ENCODE measurements at regions not wholly inside any gene's neighbourhood (a gene's known extent, or its start where the extent isn't known, plus 50 kb on each side); places are given as distances from the start of the nearest gene placed in this dataset.

- H3K4me3 ChIP-seq (replicated peaks in 1 of 3; ENCODE audit: insufficient read depth in 1 of 3, low read depth in 2 of 3, low read length in 3 of 3): 0 out of 6 replicates have a peak overlapping the region, but pooled peaks of 1 of the 3 experiments have one; percentile 18
- CTCF ChIA-PET (ENCODE audit: low intra/inter-chr PET ratio, low total read pairs): no interaction called here
- no peaks in the 10 kb centered on the region for H3K9me3 ChIP-seq (ENCODE audit: low read length)
- FAIRE-seq: peak; percentile 77
- H2AFZ ChIP-seq (ENCODE audit: low read length): no peak overlapping the region
- no peaks in the 10 kb centered on the region for H3K79me2 ChIP-seq (ENCODE audit: insufficient read depth, low read length)
- POLR2A ChIA-PET: interaction anchor here (0.7 to 1.6 kb wide), 2 partner anchors 10 to 80 kb away, joined by 3 read pairs; no protein-coding TSS in a partner anchor
- H4K20me1 ChIP-seq (ENCODE audit: insufficient read depth, low read length): no peaks in the 10 kb centered on the region
- H3K27me3 ChIP-seq (ENCODE audit: control insufficient read depth in 1 of 2, insufficient read depth in 2 of 2, low read length in 2 of 2): no peaks in the 10 kb centered on the region
- H3K27ac ChIP-seq (ENCODE audit: extremely low read length, insufficient read depth, low read length): peak overlapping the region; percentile 66
- DNase-seq (ENCODE audit: low spot score): peak; percentile 74
- peak overlapping the region; percentile 23; the same call in 1 of the 2 replicates for H3K9ac ChIP-seq (ENCODE audit: insufficient read depth, low read depth, low read length)
- H3K4me2 ChIP-seq (ENCODE audit: low read depth, low read length): peak overlapping the region; percentile 48
- H3K36me3 ChIP-seq (replicated peaks in 1 of 2; ENCODE audit: control insufficient read depth in 1 of 2, insufficient read depth in 2 of 2, low read length in 2 of 2): no peaks in the 10 kb centered on the region
- peaks cover 46% of the 10 kb centered on the region for H3K4me1 ChIP-seq (ENCODE audit: insufficient read depth, low read length)
- WGBS (ENCODE audit: low lambda C conversion rate): 48% methylated on average over 4 of the region's 4 CpGs
- in situ Hi-C loops (cut with HindIII; ENCODE audit: extremely low pct_ligation_motif_present, low pct_unique_long_range_greater_than_20kb): no loop called here
- ATAC-seq: peak; percentile 88
- BruUV-seq (replicated peaks): no TSS peak
- intact Hi-C loops (cut with micrococcal nuclease; ENCODE audit: unreplicated experiment): no loop called here
- TF ChIP-seq, protein P1, sequence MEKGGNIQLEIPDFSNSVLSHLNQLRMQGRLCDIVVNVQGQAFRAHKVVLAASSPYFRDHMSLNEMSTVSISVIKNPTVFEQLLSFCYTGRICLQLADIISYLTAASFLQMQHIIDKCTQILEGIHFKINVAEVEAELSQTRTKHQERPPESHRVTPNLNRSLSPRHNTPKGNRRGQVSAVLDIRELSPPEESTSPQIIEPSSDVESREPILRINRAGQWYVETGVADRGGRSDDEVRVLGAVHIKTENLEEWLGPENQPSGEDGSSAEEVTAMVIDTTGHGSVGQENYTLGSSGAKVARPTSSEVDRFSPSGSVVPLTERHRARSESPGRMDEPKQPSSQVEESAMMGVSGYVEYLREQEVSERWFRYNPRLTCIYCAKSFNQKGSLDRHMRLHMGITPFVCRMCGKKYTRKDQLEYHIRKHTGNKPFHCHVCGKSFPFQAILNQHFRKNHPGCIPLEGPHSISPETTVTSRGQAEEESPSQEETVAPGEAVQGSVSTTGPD (CRISPR knock-in tag; IDR thresholded peaks at IDR 0.05): 0 out of 2 replicates have a peak, but pooled peaks have one; percentile 36
- TF ChIP-seq FIP1L1 (IDR thresholded peaks at IDR 0.05; ENCODE audit: borderline replicate concordance, insufficient read depth, low read depth, low read length): no peak
- TF ChIP-seq, protein P2, sequence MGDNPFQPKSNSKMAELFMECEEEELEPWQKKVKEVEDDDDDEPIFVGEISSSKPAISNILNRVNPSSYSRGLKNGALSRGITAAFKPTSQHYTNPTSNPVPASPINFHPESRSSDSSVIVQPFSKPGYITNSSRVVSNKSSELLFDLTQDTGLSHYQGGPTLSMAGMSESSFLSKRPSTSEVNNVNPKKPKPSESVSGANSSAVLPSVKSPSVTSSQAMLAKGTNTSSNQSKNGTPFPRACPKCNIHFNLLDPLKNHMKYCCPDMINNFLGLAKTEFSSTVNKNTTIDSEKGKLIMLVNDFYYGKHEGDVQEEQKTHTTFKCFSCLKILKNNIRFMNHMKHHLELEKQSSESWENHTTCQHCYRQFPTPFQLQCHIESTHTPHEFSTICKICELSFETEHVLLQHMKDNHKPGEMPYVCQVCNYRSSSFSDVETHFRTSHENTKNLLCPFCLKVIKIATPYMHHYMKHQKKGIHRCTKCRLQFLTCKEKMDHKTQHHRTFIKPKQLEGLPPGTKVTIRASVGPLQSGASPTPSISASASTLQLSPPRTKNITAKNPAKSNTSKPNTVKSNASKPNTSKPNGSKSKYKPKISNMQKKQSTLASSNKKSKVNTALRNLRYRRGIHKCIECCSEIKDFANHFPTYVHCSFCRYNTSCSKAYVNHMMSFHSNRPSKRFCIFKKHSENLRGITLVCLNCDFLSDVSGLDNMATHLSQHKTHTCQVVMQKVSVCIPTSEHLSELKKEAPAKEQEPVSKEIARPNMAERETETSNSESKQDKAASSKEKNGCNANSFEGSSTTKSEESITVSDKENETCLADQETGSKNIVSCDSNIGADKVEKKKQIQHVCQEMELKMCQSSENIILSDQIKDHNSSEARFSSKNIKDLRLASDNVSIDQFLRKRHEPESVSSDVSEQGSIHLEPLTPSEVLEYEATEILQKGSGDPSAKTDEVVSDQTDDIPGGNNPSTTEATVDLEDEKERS (CRISPR knock-in tag; IDR thresholded peaks at IDR 0.05): peak; percentile 64; the same call in 1 of the 2 replicates
- no peak for TF ChIP-seq ATM (IDR thresholded peaks at IDR 0.05; ENCODE audit: borderline replicate concordance)
- TF ChIP-seq SP4 (CRISPR knock-in tag; IDR thresholded peaks at IDR 0.05): no peak
- TF ChIP-seq, protein P3, sequence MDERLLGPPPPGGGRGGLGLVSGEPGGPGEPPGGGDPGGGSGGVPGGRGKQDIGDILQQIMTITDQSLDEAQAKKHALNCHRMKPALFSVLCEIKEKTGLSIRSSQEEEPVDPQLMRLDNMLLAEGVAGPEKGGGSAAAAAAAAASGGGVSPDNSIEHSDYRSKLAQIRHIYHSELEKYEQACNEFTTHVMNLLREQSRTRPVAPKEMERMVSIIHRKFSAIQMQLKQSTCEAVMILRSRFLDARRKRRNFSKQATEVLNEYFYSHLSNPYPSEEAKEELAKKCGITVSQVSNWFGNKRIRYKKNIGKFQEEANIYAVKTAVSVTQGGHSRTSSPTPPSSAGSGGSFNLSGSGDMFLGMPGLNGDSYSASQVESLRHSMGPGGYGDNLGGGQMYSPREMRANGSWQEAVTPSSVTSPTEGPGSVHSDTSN (CRISPR knock-in tag; IDR thresholded peaks at IDR 0.05): no peak
- no peak for TF ChIP-seq FOSL1 (CRISPR knock-in tag; IDR thresholded peaks at IDR 0.05; ENCODE audit: borderline replicate concordance)
- TF ChIP-seq SIX1 (CRISPR knock-in tag; IDR thresholded peaks at IDR 0.05; ENCODE audit: borderline replicate concordance): peak; percentile 26; the same call in 1 of the 2 replicates
- TF ChIP-seq CBX1 (IDR thresholded peaks at IDR 0.05; ENCODE audit: low read depth): no peak
- TF ChIP-seq SMC3 (IDR thresholded peaks at IDR 0.05; ENCODE audit: low read length): no peak
- peak; percentile 76 for TF ChIP-seq POGZ (CRISPR knock-in tag; IDR thresholded peaks at IDR 0.05)
- no peak for TF ChIP-seq ZNF598 (CRISPR knock-in tag; IDR thresholded peaks at IDR 0.05; ENCODE audit: borderline replicate concordance)
- TF ChIP-seq TSC22D2 (CRISPR knock-in tag; IDR thresholded peaks at IDR 0.05; ENCODE audit: borderline replicate concordance): no peak
- no peak for TF ChIP-seq XRCC5 (optimal IDR thresholded peaks at IDR 0.05; ENCODE audit: low read length)
- TF ChIP-seq ARHGAP35 (CRISPR knock-in tag; IDR thresholded peaks at IDR 0.05; ENCODE audit: borderline replicate concordance): no peak
- 0 out of 2 replicates have a peak, but pooled peaks have one; percentile 27 for TF ChIP-seq SPEN (CRISPR knock-in tag; IDR thresholded peaks at IDR 0.05; ENCODE audit: low read depth)
- no peak for TF ChIP-seq ZNF343 (CRISPR knock-in tag; IDR thresholded peaks at IDR 0.05)
- TF ChIP-seq ZNF670 (CRISPR knock-in tag; IDR thresholded peaks at IDR 0.05; ENCODE audit: borderline replicate concordance): no peak; the same call in 1 of the 2 replicates
- no peak for TF ChIP-seq U2AF1 (optimal IDR thresholded peaks at IDR 0.05; ENCODE audit: low read depth, low read length)
Measured at GRCh38 chr5:143481697-143482531, 78.4 kb upstream of the NR3C1 start.

Data from HepG2 (cell line).